ENCODE measurements at regions not wholly inside any gene's neighbourhood (a gene's known extent, or its start where the extent isn't known, plus 50 kb on each side); places are given as distances from the start of the nearest gene placed in this dataset.
"Not testable (repeated sequence)": the region's sequence is repeated elsewhere in the genome, so short reads cannot be mapped to it uniquely, and the experiment has no call there.

- Mint-ChIP-seq H3K27ac (no peak overlapping the region), H3K4me3 (no peak overlapping the region), H3K4me1 (no peaks in the 10 kb centered on the region), H3K36me3 (ENCODE audit: low read depth) (no peaks in the 10 kb centered on the region), H3K27me3 (ENCODE audit: low read depth) (peaks cover 3% of the 10 kb centered on the region), H3K9me3 (peaks cover 12% of the 10 kb centered on the region)
- TF ChIP-seq CTCF (IDR thresholded peaks at IDR 0.05; ENCODE audit: unreplicated experiment in 3 of 3), result no peak
Observed at GRCh38 chr12:93230326-93230720, 147.4 kb upstream of the NUDT4 start.

GRCh38 chr12:93231938-93232337 lies 145.8 kb upstream of the NUDT4 start:
- Mint-ChIP-seq H3K4me1 (no peaks in the 10 kb centered on the region), H3K27ac (no peak overlapping the region)

GRCh38 chr12:93234641-93235040 lies 143.1 kb upstream of the NUDT4 start:
- Mint-ChIP-seq H3K4me1 (no peaks in the 10 kb centered on the region), H3K27me3 (ENCODE audit: low read depth) (peaks cover 7% of the 10 kb centered on the region), H3K36me3 (ENCODE audit: low read depth) (no peaks in the 10 kb centered on the region), H3K9me3 (peaks cover 23% of the 10 kb centered on the region), H3K4me3 (no peak overlapping the region), H3K27ac (no peak overlapping the region)
- no peak for TF ChIP-seq CTCF (IDR thresholded peaks at IDR 0.05; ENCODE audit: unreplicated experiment in 3 of 3)

More at GRCh38 chr12:93231938-93232337, 145.8 kb upstream of the NUDT4 start:
- H3K9me3 Mint-ChIP-seq, result peaks cover 20% of the 10 kb centered on the region
- no peak for TF ChIP-seq CTCF (IDR thresholded peaks at IDR 0.05; ENCODE audit: unreplicated experiment in 3 of 3)
- H3K36me3 Mint-ChIP-seq (ENCODE audit: low read depth), result no peaks in the 10 kb centered on the region
- H3K27me3 Mint-ChIP-seq (ENCODE audit: low read depth), result peaks cover 6% of the 10 kb centered on the region
- no peak overlapping the region for H3K4me3 Mint-ChIP-seq

GRCh38 chr12:93235881-93236280 lies 141.8 kb upstream of the NUDT4 start:
- H3K36me3 Mint-ChIP-seq (ENCODE audit: low read depth), result no peaks in the 10 kb centered on the region
- peaks cover 7% of the 10 kb centered on the region for H3K27me3 Mint-ChIP-seq (ENCODE audit: low read depth)
- H3K4me1 Mint-ChIP-seq, result no peaks in the 10 kb centered on the region
- H3K27ac Mint-ChIP-seq, result no peak overlapping the region
- no peak overlapping the region for H3K4me3 Mint-ChIP-seq
- H3K9me3 Mint-ChIP-seq, result peaks cover 25% of the 10 kb centered on the region
- no peak for TF ChIP-seq CTCF (IDR thresholded peaks at IDR 0.05; ENCODE audit: unreplicated experiment in 3 of 3)

- Mint-ChIP-seq H3K27me3 (ENCODE audit: low read depth) (peaks cover 7% of the 10 kb centered on the region), H3K4me3 (no peak overlapping the region), H3K4me1 (peaks cover 8% of the 10 kb centered on the region), H3K36me3 (ENCODE audit: low read depth) (no peaks in the 10 kb centered on the region), H3K27ac (no peak overlapping the region), H3K9me3 (peaks cover 28% of the 10 kb centered on the region)
- no peak for TF ChIP-seq CTCF (IDR thresholded peaks at IDR 0.05; ENCODE audit: unreplicated experiment in 3 of 3)
Observed at GRCh38 chr12:93237235-93237915, 140.3 kb upstream of the NUDT4 start.

GRCh38 chr12:93238512-93239262 lies 139.0 kb upstream of the NUDT4 start:
- H3K9me3 Mint-ChIP-seq, result peaks cover 28% of the 10 kb centered on the region
- peaks cover 21% of the 10 kb centered on the region for H3K4me1 Mint-ChIP-seq
- not testable (repeated sequence) for H3K27ac Mint-ChIP-seq; H3K36me3 Mint-ChIP-seq (ENCODE audit: low read depth); H3K4me3 Mint-ChIP-seq; H3K27me3 Mint-ChIP-seq (ENCODE audit: low read depth)

GRCh38 chr12:93239789-93240188 lies 137.9 kb upstream of the NUDT4 start:
- H3K27me3 Mint-ChIP-seq (ENCODE audit: low read depth); H3K36me3 Mint-ChIP-seq (ENCODE audit: low read depth): not testable (repeated sequence)

More at GRCh38 chr12:93239789-93240188, 137.9 kb upstream of the NUDT4 start:
- peaks cover 27% of the 10 kb centered on the region for H3K9me3 Mint-ChIP-seq
- not testable (repeated sequence) for H3K27ac Mint-ChIP-seq, H3K4me3 Mint-ChIP-seq
- peaks cover 32% of the 10 kb centered on the region for H3K4me1 Mint-ChIP-seq

All from nephron (organoid).